GM12864 (cell line): ENCODE measurements at regions not wholly inside any gene's neighbourhood (a gene's known extent, or its start where the extent isn't known, plus 50 kb on each side); places are given as distances from the start of the nearest gene placed in this dataset.
"Not testable (repeated sequence)": the region's sequence is repeated elsewhere in the genome, so short reads cannot be mapped to it uniquely, and the experiment has no call there.

ENCODE experiments used
- DNase-seq: peaks from one replicate; pipeline ENCODE4 v3.0.0-alpha.2; 2011; ENCODE audit warnings: low read depth
- H3K4me3 ChIP-seq: 2 replicates; pipeline ENCODE4 v1.5.1; 2011; ENCODE audit warnings: mild to moderate bottlenecking, low read depth, low read length, control low read depth
- CTCF ChIP-seq: IDR thresholded peaks from 2 replicates; pipeline ENCODE4 v1.5.1; 2011; ENCODE audit warnings: low read depth, mild to moderate bottlenecking, moderate library complexity, low read length, control low read depth, inconsistent platforms; ENCODE audit errors: missing control alignments

- DNase-seq = no peak
- H3K4me3 ChIP-seq = no peak overlapping the region
- no peak for TF ChIP-seq CTCF
Observed at GRCh38 chr20:57818418-57819181, 108.8 kb upstream of the PMEPA1 start.

DNA sequence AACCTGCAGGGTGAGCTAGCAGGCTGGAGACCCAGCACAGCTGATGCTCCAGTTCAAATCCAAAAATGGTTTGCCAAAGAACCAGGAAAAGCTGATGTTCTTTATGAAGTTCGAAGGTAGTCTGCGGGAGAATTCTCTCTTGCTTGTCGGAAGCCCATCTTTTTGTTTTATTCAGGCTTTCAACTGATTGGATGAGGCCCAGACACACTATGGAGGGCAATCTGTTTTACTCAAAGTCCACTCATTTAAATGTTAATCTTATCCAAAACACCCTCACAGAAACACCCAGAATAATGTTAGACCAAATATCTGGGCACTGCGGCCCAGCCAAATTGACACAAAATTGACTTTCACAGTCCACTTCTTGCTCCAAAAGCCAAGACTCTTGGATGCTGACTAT lies 105.6 kb upstream of the PMEPA1 start:
- no peak for TF ChIP-seq CTCF
- DNase-seq = no peak
- H3K4me3 ChIP-seq = no peak overlapping the region

DNA sequence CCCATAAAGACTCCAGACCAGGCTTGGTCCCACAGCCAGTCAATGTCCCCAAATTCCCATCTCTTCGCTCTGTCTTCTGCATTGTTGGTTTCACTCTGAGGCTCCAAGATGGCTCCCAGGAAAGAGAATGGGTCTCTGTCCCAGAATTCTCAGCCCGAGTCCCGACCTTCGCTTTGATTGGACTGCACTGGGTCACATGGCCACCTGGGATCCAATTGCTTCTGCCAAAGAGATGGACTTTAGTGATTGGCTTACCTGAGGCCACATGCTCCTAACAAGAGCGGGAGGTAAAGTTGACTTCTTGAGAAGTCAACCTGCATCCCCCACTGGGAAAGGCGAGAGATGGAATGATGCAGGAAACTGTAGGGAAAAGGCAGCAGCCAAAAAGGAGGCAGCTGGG lies 104.7 kb upstream of the PMEPA1 start:
- no peak for TF ChIP-seq CTCF
- no peak for DNase-seq
- no peak overlapping the region for H3K4me3 ChIP-seq

GRCh38 chr20:57813509-57814269 lies 103.9 kb upstream of the PMEPA1 start:
- no peak for TF ChIP-seq CTCF
- DNase-seq = no peak

GRCh38 chr20:57812632-57813031 lies 102.8 kb upstream of the PMEPA1 start:
- DNase-seq, H3K4me3 ChIP-seq: not testable (repeated sequence)

More at GRCh38 chr20:57813509-57814269, 103.9 kb upstream of the PMEPA1 start:
- H3K4me3 ChIP-seq = no peak overlapping the region

- no peak for DNase-seq
- H3K4me3 ChIP-seq = no peak overlapping the region
- no peak for TF ChIP-seq CTCF
Observed at GRCh38 chr20:57811374-57812020, 101.7 kb upstream of the PMEPA1 start.
